Bone marrow (tissue), 2 donors: ENCODE measurements at regions not wholly inside any gene's neighbourhood (a gene's known extent, or its start where the extent isn't known, plus 50 kb on each side); places are given as distances from the start of the nearest gene placed in this dataset.
"Not testable (repeated sequence)": the region's sequence is repeated elsewhere in the genome, so short reads cannot be mapped to it uniquely, and the experiment has no call there.

Experiments used
- DNase-seq, 2 donors: peaks; one replicate each; lab custom pipeline; 2025; lab: John Stamatoyannopoulos, UW

GRCh38 chr10:129213996-129214395 is 253.0 kb upstream of the MGMT start:
- not testable (repeated sequence) for DNase-seq

GRCh38 chr10:129219364-129219763 is 247.7 kb upstream of the MGMT start:
- no peak for DNase-seq

GRCh38 chr10:129222436-129222835 is 244.6 kb upstream of the MGMT start:
- DNase-seq = no peak

GRCh38 chr10:129223363-129223762 is 243.7 kb upstream of the MGMT start:
- no peak for DNase-seq

GRCh38 chr10:129224065-129224464 is 243.0 kb upstream of the MGMT start:
- no peak for DNase-seq

GRCh38 chr10:129231821-129232220 is 235.2 kb upstream of the MGMT start:
- DNase-seq = no peak

- DNase-seq = no peak
Measured at GRCh38 chr10:129233351-129234148, 233.5 kb upstream of the MGMT start.

- no peak for DNase-seq
Measured at GRCh38 chr10:129236274-129236691, 230.8 kb upstream of the MGMT start.

- DNase-seq = no peak
Measured at GRCh38 chr10:129241461-129241860, 225.6 kb upstream of the MGMT start.

- no peak for DNase-seq
Measured at GRCh38 chr10:129244298-129244697, 222.7 kb upstream of the MGMT start.

GRCh38 chr10:129244757-129245156 is 222.3 kb upstream of the MGMT start:
- DNase-seq = no peak

- DNase-seq = no peak
Measured at GRCh38 chr10:129253161-129253864, 213.7 kb upstream of the MGMT start.

- no peak for DNase-seq
Measured at GRCh38 chr10:129253865-129254179, 213.2 kb upstream of the MGMT start.

GRCh38 chr10:129258283-129258923 is 208.6 kb upstream of the MGMT start:
- no peak for DNase-seq

GRCh38 chr10:129259128-129259815 is 207.8 kb upstream of the MGMT start:
- no peak for DNase-seq

- DNase-seq = no peak
Measured at GRCh38 chr10:129272176-129272575, 194.9 kb upstream of the MGMT start.

GRCh38 chr10:129272866-129273650 is 194.0 kb upstream of the MGMT start:
- DNase-seq = no peak

- no peak for DNase-seq
Measured at GRCh38 chr10:129273860-129274259, 193.2 kb upstream of the MGMT start.

- no peak for DNase-seq
Measured at GRCh38 chr10:129274748-129275474, 192.1 kb upstream of the MGMT start.

GRCh38 chr10:129275886-129276285 is 191.2 kb upstream of the MGMT start:
- DNase-seq = no peak

GRCh38 chr10:129277084-129277483 is 190.0 kb upstream of the MGMT start:
- DNase-seq = no peak
